ENCODE measurements at regions not wholly inside any gene's neighbourhood (a gene's known extent, or its start where the extent isn't known, plus 50 kb on each side); places are given as distances from the start of the nearest gene placed in this dataset.

DNA sequence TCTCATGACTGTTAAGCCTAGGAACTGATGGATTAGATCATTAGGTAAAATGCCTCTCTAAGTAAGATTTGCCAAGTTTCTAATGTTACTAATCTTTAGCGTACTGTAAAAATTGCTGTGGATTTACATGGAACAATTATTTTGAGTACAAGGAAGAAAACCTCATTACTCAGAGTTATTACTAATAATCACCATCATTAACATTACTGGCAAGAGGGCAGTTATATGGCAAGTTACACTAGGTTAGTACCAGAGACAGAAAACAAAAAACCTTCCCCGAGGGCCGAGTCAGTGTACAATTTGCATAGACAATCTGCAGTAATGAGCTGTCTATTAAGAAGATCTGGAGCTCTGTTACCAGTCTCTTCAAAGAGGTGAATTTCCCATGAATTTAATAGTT is 775.6 kb downstream of the GATA3 start:
- Histone ChIP-seq H3K9me3 (no peaks in the 10 kb centered on the region), H3K4me3 (ENCODE audit: low read depth, low read length) (no peak overlapping the region), H3K36me3 (ENCODE audit: control insufficient read depth, insufficient read depth, low read length) (no peaks in the 10 kb centered on the region), H3K27me3 (replicated peaks; ENCODE audit: control insufficient read depth, insufficient read depth, low read length) (no peaks in the 10 kb centered on the region), H3K4me1 (no peaks in the 10 kb centered on the region)
- TF ChIP-seq, protein P1, sequence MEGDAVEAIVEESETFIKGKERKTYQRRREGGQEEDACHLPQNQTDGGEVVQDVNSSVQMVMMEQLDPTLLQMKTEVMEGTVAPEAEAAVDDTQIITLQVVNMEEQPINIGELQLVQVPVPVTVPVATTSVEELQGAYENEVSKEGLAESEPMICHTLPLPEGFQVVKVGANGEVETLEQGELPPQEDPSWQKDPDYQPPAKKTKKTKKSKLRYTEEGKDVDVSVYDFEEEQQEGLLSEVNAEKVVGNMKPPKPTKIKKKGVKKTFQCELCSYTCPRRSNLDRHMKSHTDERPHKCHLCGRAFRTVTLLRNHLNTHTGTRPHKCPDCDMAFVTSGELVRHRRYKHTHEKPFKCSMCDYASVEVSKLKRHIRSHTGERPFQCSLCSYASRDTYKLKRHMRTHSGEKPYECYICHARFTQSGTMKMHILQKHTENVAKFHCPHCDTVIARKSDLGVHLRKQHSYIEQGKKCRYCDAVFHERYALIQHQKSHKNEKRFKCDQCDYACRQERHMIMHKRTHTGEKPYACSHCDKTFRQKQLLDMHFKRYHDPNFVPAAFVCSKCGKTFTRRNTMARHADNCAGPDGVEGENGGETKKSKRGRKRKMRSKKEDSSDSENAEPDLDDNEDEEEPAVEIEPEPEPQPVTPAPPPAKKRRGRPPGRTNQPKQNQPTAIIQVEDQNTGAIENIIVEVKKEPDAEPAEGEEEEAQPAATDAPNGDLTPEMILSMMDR (IDR thresholded peaks at IDR 0.05; ENCODE audit: insufficient read depth in 1 of 2, low read depth in 1 of 2, low read length in 1 of 2, severe bottlenecking in 1 of 2, unreplicated experiment in 1 of 2) = no peak
- no peak overlapping the region for H3K4me3 Mint-ChIP-seq (ENCODE audit: unreplicated experiment)
- intact Hi-C loops (cut with micrococcal nuclease; ENCODE audit: unreplicated experiment) = no loop called here
- no TSS peak for BruUV-seq (replicated peaks)
- ChIA-PET CTCF (no interaction called here), POLR2A (no interaction called here)
- no peaks in the 10 kb centered on the region for H3K27me3 Mint-ChIP-seq (ENCODE audit: insufficient read depth, unreplicated experiment)
- H3K27ac Mint-ChIP-seq (ENCODE audit: unreplicated experiment) = no peak overlapping the region
- H3K36me3 Mint-ChIP-seq (ENCODE audit: insufficient read depth, unreplicated experiment) = no peaks in the 10 kb centered on the region
- DNase-seq = no peak
- no peaks in the 10 kb centered on the region for H3K4me1 Mint-ChIP-seq (ENCODE audit: low read depth, unreplicated experiment)
- H3K9me3 Mint-ChIP-seq (ENCODE audit: unreplicated experiment) = no peaks in the 10 kb centered on the region

DNA sequence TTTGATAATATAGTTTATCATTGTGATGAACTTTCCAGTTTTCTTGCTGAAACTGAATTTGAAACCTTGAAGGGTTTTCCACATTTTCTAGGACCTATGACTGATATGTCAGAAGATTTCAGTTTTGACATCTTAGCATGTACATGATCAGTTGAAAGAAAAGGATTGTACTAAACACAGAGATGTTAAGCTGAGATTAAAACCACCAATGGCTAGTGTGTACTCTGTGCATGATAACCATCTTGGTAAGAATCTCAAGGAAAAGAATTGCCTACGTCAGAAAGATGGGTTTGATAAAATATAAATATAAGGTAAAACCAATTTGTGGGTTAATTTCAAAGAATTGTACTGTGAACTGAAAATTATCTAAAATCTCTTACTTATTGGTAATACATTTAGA is 776.4 kb downstream of the GATA3 start:
- Histone ChIP-seq H3K27me3 (replicated peaks; ENCODE audit: control insufficient read depth, insufficient read depth, low read length) (no peaks in the 10 kb centered on the region), H3K4me1 (no peaks in the 10 kb centered on the region), H3K36me3 (ENCODE audit: control insufficient read depth, insufficient read depth, low read length) (no peaks in the 10 kb centered on the region), H3K9me3 (no peaks in the 10 kb centered on the region), H3K4me3 (ENCODE audit: low read depth, low read length) (no peak overlapping the region)
- Mint-ChIP-seq H3K9me3 (ENCODE audit: unreplicated experiment) (no peaks in the 10 kb centered on the region), H3K36me3 (ENCODE audit: insufficient read depth, unreplicated experiment) (no peaks in the 10 kb centered on the region), H3K4me3 (ENCODE audit: unreplicated experiment) (no peak overlapping the region), H3K27ac (ENCODE audit: unreplicated experiment) (no peak overlapping the region), H3K4me1 (ENCODE audit: low read depth, unreplicated experiment) (no peaks in the 10 kb centered on the region), H3K27me3 (ENCODE audit: insufficient read depth, unreplicated experiment) (no peaks in the 10 kb centered on the region)
- intact Hi-C loops (cut with micrococcal nuclease; ENCODE audit: unreplicated experiment) = no loop called here
- POLR2A ChIA-PET = no interaction called here
- TF ChIP-seq, protein P1 (IDR thresholded peaks at IDR 0.05; ENCODE audit: insufficient read depth in 1 of 2, low read depth in 1 of 2, low read length in 1 of 2, severe bottlenecking in 1 of 2, unreplicated experiment in 1 of 2) = no peak
- no peak for DNase-seq
- CTCF ChIA-PET = no interaction called here
- no TSS peak for BruUV-seq (replicated peaks)

DNA sequence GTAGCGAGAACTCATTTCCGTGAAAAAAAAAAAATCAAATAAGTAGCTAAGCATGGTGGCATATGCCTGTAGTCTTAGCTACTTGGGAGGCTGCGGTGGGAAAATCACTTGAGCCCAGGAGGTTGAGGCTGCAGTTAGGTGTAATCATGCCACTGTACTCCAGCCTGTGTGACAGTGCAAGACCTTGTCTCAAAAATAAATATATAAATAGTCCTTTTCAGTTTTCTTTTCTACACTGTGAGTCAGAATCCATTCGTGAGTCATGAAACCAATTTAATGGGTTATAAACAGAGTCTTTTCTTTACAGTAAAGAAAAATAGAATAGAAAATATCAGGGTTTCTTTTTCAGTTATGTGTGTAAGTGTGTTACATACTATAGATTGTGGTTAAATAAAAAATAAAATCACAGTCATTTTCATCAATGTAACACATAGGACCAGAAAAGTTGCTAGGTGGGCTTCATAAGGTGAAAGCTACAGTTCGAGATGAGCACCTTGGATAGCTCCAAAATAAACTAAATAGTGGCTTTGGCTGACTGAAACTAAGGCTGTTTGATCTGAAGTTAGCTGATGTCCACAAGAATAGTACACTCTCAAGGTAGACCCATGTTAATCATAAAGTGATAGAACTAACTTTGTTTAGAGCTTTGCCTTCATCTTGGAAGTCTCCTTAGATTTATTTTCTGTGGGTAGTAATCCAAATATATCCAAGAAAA is 781.1 kb downstream of the GATA3 start:
- POLR2A ChIA-PET = no interaction called here
- Mint-ChIP-seq H3K4me1 (ENCODE audit: low read depth, unreplicated experiment) (no peaks in the 10 kb centered on the region), H3K27ac (ENCODE audit: unreplicated experiment) (no peak overlapping the region), H3K9me3 (ENCODE audit: unreplicated experiment) (no peaks in the 10 kb centered on the region), H3K36me3 (ENCODE audit: insufficient read depth, unreplicated experiment) (no peaks in the 10 kb centered on the region), H3K27me3 (ENCODE audit: insufficient read depth, unreplicated experiment) (no peaks in the 10 kb centered on the region), H3K4me3 (ENCODE audit: unreplicated experiment) (no peak overlapping the region)
- no TSS peak for BruUV-seq (replicated peaks)
- Histone ChIP-seq H3K9me3 (no peaks in the 10 kb centered on the region), H3K4me1 (no peaks in the 10 kb centered on the region), H3K36me3 (ENCODE audit: control insufficient read depth, insufficient read depth, low read length) (no peaks in the 10 kb centered on the region), H3K4me3 (ENCODE audit: low read depth, low read length) (no peak overlapping the region), H3K27me3 (replicated peaks; ENCODE audit: control insufficient read depth, insufficient read depth, low read length) (no peaks in the 10 kb centered on the region)
- TF ChIP-seq, protein P1 (IDR thresholded peaks at IDR 0.05; ENCODE audit: insufficient read depth in 1 of 2, low read depth in 1 of 2, low read length in 1 of 2, severe bottlenecking in 1 of 2, unreplicated experiment in 1 of 2) = no peak
- DNase-seq = no peak
- intact Hi-C loops (cut with micrococcal nuclease; ENCODE audit: unreplicated experiment) = no loop called here
- CTCF ChIA-PET = no interaction called here
